ENCODE measurements at regions not wholly inside any gene's neighbourhood (a gene's known extent, or its start where the extent isn't known, plus 50 kb on each side); places are given as distances from the start of the nearest gene placed in this dataset.

- no peaks in the 10 kb centered on the region for H3K4me1 ChIP-seq (ENCODE audit: control insufficient read depth in 5 of 5, insufficient read depth in 5 of 5, low read length in 5 of 5)
- peaks cover 0 to 7% (median 0%) of the 10 kb centered on the region in 5 donors for H3K9me3 ChIP-seq (ENCODE audit: control insufficient read depth in 5 of 5, low read length in 5 of 5)
- no peak overlapping the region for H3K27ac ChIP-seq (ENCODE audit: low read depth, low read length)
- H3K27me3 ChIP-seq (ENCODE audit: control insufficient read depth in 5 of 5, insufficient read depth in 4 of 5, low read length in 5 of 5): no peaks in the 10 kb centered on the region
- H3K9ac ChIP-seq (ENCODE audit: low read length in 5 of 5): no peak overlapping the region
- H3K4me3 ChIP-seq (ENCODE audit: low read depth in 1 of 5, low read length in 5 of 5): no peak overlapping the region
- no peaks in the 10 kb centered on the region for H3K36me3 ChIP-seq (ENCODE audit: control insufficient read depth in 5 of 5, insufficient read depth in 5 of 5, low read length in 5 of 5)
Measured at GRCh38 chr3:31125413-31126020, 231.1 kb upstream of the GADL1 start.

- Histone ChIP-seq H3K4me1 (ENCODE audit: control insufficient read depth in 5 of 5, insufficient read depth in 5 of 5, low read length in 5 of 5) (no peaks in the 10 kb centered on the region), H3K27me3 (ENCODE audit: control insufficient read depth in 5 of 5, insufficient read depth in 4 of 5, low read length in 5 of 5) (no peaks in the 10 kb centered on the region)
Measured at GRCh38 chr3:31129241-31129640, 234.8 kb upstream of the GADL1 start.

DNA sequence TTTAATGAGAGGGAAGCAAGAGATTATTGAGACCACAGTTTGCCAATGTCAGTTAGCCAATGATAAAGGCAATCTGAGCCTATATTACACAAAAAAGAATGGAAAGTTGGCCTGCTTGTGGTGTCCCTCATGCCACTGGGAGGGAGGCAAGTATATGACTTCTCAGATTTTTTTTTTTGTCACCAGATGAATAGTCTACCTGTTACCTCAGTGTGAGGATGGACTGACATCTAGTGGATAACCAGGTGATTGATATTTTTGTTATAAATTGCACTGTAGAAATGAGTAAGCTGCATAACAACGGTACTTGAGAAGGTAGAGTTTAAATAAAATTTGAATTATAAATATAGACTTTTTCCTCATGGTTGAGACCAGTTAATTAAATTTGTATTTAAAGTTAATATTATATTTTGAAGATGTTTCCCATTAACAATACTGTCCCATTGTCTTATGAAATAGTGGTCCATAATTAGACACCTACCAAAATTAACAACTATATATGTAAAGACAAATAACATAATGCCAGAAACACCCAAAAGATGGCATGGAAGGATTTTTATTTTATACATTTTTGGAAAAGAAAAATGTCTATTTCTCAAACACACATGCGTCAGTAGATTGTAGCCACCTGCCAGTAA lies 237.8 kb upstream of the GADL1 start:
- no peaks in the 10 kb centered on the region for H3K4me1 ChIP-seq (ENCODE audit: control insufficient read depth in 5 of 5, insufficient read depth in 5 of 5, low read length in 5 of 5)
- no peak overlapping the region for H3K27ac ChIP-seq (ENCODE audit: low read depth, low read length)
- no peak overlapping the region for H3K9ac ChIP-seq (ENCODE audit: low read length in 5 of 5)
- no peaks in the 10 kb centered on the region for H3K36me3 ChIP-seq (ENCODE audit: control insufficient read depth in 5 of 5, insufficient read depth in 5 of 5, low read length in 5 of 5)
- H3K4me3 ChIP-seq (ENCODE audit: low read depth in 1 of 5, low read length in 5 of 5): no peak overlapping the region
- no peaks in the 10 kb centered on the region for H3K27me3 ChIP-seq (ENCODE audit: control insufficient read depth in 5 of 5, insufficient read depth in 4 of 5, low read length in 5 of 5)
- H3K9me3 ChIP-seq (ENCODE audit: control insufficient read depth in 5 of 5, low read length in 5 of 5): no peaks in the 10 kb centered on the region

More at GRCh38 chr3:31129241-31129640, 234.8 kb upstream of the GADL1 start:
- Histone ChIP-seq H3K9me3 (ENCODE audit: control insufficient read depth in 5 of 5, low read length in 5 of 5) (peaks cover 0 to 7% (median 0%) of the 10 kb centered on the region in 5 donors), H3K36me3 (ENCODE audit: control insufficient read depth in 5 of 5, insufficient read depth in 5 of 5, low read length in 5 of 5) (no peaks in the 10 kb centered on the region), H3K4me3 (ENCODE audit: low read depth in 1 of 5, low read length in 5 of 5) (no peak overlapping the region), H3K9ac (ENCODE audit: low read length in 5 of 5) (no peak overlapping the region), H3K27ac (ENCODE audit: low read depth, low read length) (no peak overlapping the region)

- no peak overlapping the region for H3K9ac ChIP-seq (ENCODE audit: low read length in 5 of 5)
- H3K4me1 ChIP-seq (ENCODE audit: control insufficient read depth in 5 of 5, insufficient read depth in 5 of 5, low read length in 5 of 5): no peaks in the 10 kb centered on the region
- no peaks in the 10 kb centered on the region for H3K9me3 ChIP-seq (ENCODE audit: control insufficient read depth in 5 of 5, low read length in 5 of 5)
- no peaks in the 10 kb centered on the region for H3K36me3 ChIP-seq (ENCODE audit: control insufficient read depth in 5 of 5, insufficient read depth in 5 of 5, low read length in 5 of 5)
- no peak overlapping the region for H3K27ac ChIP-seq (ENCODE audit: low read depth, low read length)
- H3K4me3 ChIP-seq (ENCODE audit: low read depth in 1 of 5, low read length in 5 of 5): no peak overlapping the region
- H3K27me3 ChIP-seq (ENCODE audit: control insufficient read depth in 5 of 5, insufficient read depth in 4 of 5, low read length in 5 of 5): no peaks in the 10 kb centered on the region
Measured at GRCh38 chr3:31133541-31133940, 239.1 kb upstream of the GADL1 start.

- H3K9ac ChIP-seq (ENCODE audit: low read length in 5 of 5): no peak overlapping the region
- H3K9me3 ChIP-seq (ENCODE audit: control insufficient read depth in 5 of 5, low read length in 5 of 5): no peaks in the 10 kb centered on the region
- H3K27ac ChIP-seq (ENCODE audit: low read depth, low read length): no peak overlapping the region
- no peaks in the 10 kb centered on the region for H3K36me3 ChIP-seq (ENCODE audit: control insufficient read depth in 5 of 5, insufficient read depth in 5 of 5, low read length in 5 of 5)
- no peak overlapping the region for H3K4me3 ChIP-seq (ENCODE audit: low read depth in 1 of 5, low read length in 5 of 5)
- no peaks in the 10 kb centered on the region for H3K4me1 ChIP-seq (ENCODE audit: control insufficient read depth in 5 of 5, insufficient read depth in 5 of 5, low read length in 5 of 5)
- no peaks in the 10 kb centered on the region for H3K27me3 ChIP-seq (ENCODE audit: control insufficient read depth in 5 of 5, insufficient read depth in 4 of 5, low read length in 5 of 5)
Measured at GRCh38 chr3:31135546-31135945, 241.1 kb upstream of the GADL1 start.

DNA sequence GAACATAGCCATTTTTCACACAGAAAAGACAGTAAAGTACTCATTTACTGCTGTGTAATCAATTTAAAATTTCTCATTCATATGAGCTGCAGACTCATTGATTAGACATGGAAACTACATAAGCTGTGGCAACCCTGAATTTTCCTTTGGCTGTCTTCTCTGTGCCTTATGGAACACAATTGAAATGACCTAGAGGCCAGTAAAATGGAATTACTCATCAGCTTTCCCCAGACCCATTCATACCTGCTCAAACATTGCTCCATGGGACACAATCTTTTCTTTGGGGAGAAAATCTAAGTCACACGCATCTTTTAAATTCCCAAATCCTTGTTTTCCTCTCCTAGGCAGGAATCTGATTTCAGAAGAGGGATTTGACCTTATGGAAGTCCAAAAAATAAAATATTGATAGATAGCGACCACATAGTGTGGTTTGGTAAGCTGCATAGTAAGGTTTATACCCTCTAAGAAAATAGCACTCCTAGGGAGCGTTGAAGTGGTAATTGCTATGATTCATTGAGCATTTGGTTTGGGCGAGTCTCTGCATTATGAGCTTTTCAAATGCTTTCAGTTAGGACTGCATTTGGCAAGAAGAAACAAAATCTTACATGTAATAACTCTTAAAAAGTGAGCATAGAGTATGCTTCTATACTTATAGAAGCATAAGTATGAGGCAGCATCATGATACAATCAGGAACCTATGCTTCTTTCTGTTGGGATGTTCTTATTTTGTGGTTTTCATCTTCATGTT lies 243.4 kb upstream of the GADL1 start:
- Histone ChIP-seq H3K9me3 (ENCODE audit: control insufficient read depth in 5 of 5, low read length in 5 of 5) (no peaks in the 10 kb centered on the region), H3K9ac (ENCODE audit: low read length in 5 of 5) (no peak overlapping the region), H3K4me3 (ENCODE audit: low read depth in 1 of 5, low read length in 5 of 5) (no peak overlapping the region), H3K27ac (ENCODE audit: low read depth, low read length) (no peak overlapping the region), H3K36me3 (ENCODE audit: control insufficient read depth in 5 of 5, insufficient read depth in 5 of 5, low read length in 5 of 5) (no peaks in the 10 kb centered on the region), H3K27me3 (ENCODE audit: control insufficient read depth in 5 of 5, insufficient read depth in 4 of 5, low read length in 5 of 5) (no peaks in the 10 kb centered on the region), H3K4me1 (ENCODE audit: control insufficient read depth in 5 of 5, insufficient read depth in 5 of 5, low read length in 5 of 5) (no peaks in the 10 kb centered on the region)

GRCh38 chr3:31140470-31140869 lies 246.0 kb upstream of the GADL1 start:
- Histone ChIP-seq H3K27ac (ENCODE audit: low read depth, low read length) (no peak overlapping the region), H3K27me3 (ENCODE audit: control insufficient read depth in 5 of 5, insufficient read depth in 4 of 5, low read length in 5 of 5) (no peaks in the 10 kb centered on the region), H3K9ac (ENCODE audit: low read length in 5 of 5) (no peak overlapping the region), H3K36me3 (ENCODE audit: control insufficient read depth in 5 of 5, insufficient read depth in 5 of 5, low read length in 5 of 5) (no peaks in the 10 kb centered on the region), H3K9me3 (ENCODE audit: control insufficient read depth in 5 of 5, low read length in 5 of 5) (no peaks in the 10 kb centered on the region), H3K4me1 (ENCODE audit: control insufficient read depth in 5 of 5, insufficient read depth in 5 of 5, low read length in 5 of 5) (no peaks in the 10 kb centered on the region), H3K4me3 (ENCODE audit: low read depth in 1 of 5, low read length in 5 of 5) (no peak overlapping the region)

GRCh38 chr3:31142139-31142538 lies 247.7 kb upstream of the GADL1 start:
- no peak overlapping the region for H3K27ac ChIP-seq (ENCODE audit: low read depth, low read length)
- no peak overlapping the region for H3K4me3 ChIP-seq (ENCODE audit: low read depth in 1 of 5, low read length in 5 of 5)
- H3K9ac ChIP-seq (ENCODE audit: low read length in 5 of 5): no peak overlapping the region
- no peaks in the 10 kb centered on the region for H3K27me3 ChIP-seq (ENCODE audit: control insufficient read depth in 5 of 5, insufficient read depth in 4 of 5, low read length in 5 of 5)
- H3K4me1 ChIP-seq (ENCODE audit: control insufficient read depth in 5 of 5, insufficient read depth in 5 of 5, low read length in 5 of 5): no peaks in the 10 kb centered on the region
- peaks cover 0 to 2% (median 0%) of the 10 kb centered on the region in 5 donors for H3K9me3 ChIP-seq (ENCODE audit: control insufficient read depth in 5 of 5, low read length in 5 of 5)
- no peaks in the 10 kb centered on the region for H3K36me3 ChIP-seq (ENCODE audit: control insufficient read depth in 5 of 5, insufficient read depth in 5 of 5, low read length in 5 of 5)

DNA sequence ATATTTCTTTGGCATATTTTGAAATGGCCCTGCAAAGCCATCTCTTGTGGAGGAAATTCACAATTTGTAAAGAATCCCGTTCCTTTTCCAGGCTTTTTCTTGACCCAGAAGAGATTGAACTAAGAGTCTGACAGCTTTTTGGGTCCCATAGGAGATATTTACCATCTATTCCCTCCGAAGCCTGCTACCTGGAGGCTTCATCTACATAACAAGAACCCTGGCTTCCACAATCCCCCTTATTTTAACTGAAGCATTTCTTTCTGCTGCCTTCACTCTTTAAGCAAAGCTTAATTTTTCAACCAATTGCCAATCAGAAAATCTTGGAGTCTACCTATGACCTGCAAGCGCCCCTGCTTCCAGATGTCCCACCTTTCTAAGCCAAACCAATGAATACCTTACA lies 248.1 kb upstream of the GADL1 start:
- H3K9me3 ChIP-seq (ENCODE audit: control insufficient read depth in 5 of 5, low read length in 5 of 5): peaks cover 0 to 6% (median 0%) of the 10 kb centered on the region in 5 donors
- H3K4me1 ChIP-seq (ENCODE audit: control insufficient read depth in 5 of 5, insufficient read depth in 5 of 5, low read length in 5 of 5): no peaks in the 10 kb centered on the region
- no peak overlapping the region for H3K27ac ChIP-seq (ENCODE audit: low read depth, low read length)
- no peaks in the 10 kb centered on the region for H3K27me3 ChIP-seq (ENCODE audit: control insufficient read depth in 5 of 5, insufficient read depth in 4 of 5, low read length in 5 of 5)
- H3K4me3 ChIP-seq (ENCODE audit: low read depth in 1 of 5, low read length in 5 of 5): no peak overlapping the region
- H3K36me3 ChIP-seq (ENCODE audit: control insufficient read depth in 5 of 5, insufficient read depth in 5 of 5, low read length in 5 of 5): no peaks in the 10 kb centered on the region
- H3K9ac ChIP-seq (ENCODE audit: low read length in 5 of 5): no peak overlapping the region

DNA sequence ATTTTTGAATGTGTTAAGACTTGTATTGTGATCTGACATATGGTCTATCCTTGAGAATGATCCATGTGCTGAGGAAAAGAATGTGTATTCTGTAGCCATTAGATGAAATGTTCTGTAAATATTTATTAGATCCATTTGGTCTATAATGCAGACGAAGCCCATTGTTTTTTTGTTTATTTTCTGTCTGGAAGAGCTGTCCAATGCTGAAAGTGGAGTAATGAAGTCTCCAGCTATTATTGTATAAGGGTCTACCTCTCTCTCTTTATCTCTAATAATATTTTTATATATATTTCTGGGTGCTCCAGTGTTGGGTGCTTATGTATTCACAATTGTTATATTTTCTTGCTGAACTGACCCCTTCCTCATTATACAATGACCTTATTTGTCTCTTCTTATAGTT lies 250.6 kb upstream of the GADL1 start:
- Histone ChIP-seq H3K36me3 (ENCODE audit: control insufficient read depth in 5 of 5, insufficient read depth in 5 of 5, low read length in 5 of 5) (no peaks in the 10 kb centered on the region), H3K9me3 (ENCODE audit: control insufficient read depth in 5 of 5, low read length in 5 of 5) (peaks cover 0 to 7% (median 2%) of the 10 kb centered on the region in 5 donors), H3K4me3 (ENCODE audit: low read depth in 1 of 5, low read length in 5 of 5) (no peak overlapping the region), H3K9ac (ENCODE audit: low read length in 5 of 5) (no peak overlapping the region), H3K27me3 (ENCODE audit: control insufficient read depth in 5 of 5, insufficient read depth in 4 of 5, low read length in 5 of 5) (no peaks in the 10 kb centered on the region), H3K4me1 (ENCODE audit: control insufficient read depth in 5 of 5, insufficient read depth in 5 of 5, low read length in 5 of 5) (no peaks in the 10 kb centered on the region), H3K27ac (ENCODE audit: low read depth, low read length) (no peak overlapping the region)

Measured in subcutaneous abdominal adipose tissue (tissue), 5 donors.